ENCODE measurements at regions not wholly inside any gene's neighbourhood (a gene's known extent, or its start where the extent isn't known, plus 50 kb on each side); places are given as distances from the start of the nearest gene placed in this dataset.

DNA sequence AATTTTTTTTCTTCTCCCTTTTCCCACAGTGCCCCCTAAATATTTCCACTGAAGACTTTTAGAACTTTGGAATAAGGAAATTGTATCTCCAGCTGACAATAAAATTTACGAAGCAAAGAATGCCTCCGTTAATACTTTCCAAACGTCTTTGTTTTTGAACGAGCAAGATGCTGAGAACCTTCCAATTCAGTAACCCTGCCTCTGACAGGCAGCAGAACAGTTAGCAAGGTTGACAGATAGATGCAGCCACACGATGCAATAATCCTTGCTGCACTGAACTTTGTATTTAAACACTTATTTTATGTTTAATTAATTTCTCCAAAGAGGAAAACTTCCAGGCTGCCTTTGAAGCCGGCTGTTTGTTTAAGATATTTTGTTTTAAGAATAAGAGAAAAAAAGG lies 71.8 kb upstream of the TSHZ3 start:
- DNase-seq = no peak
- H3K9me3 ChIP-seq = no peaks in the 10 kb centered on the region
- no peaks in the 10 kb centered on the region for H3K27me3 ChIP-seq
- intact Hi-C loops (cut with DNase I; ENCODE audit: low total_unique reads) = no loop called here
- H3K36me3 ChIP-seq (ENCODE audit: low read depth, missing control alignments) = no peaks in the 10 kb centered on the region
- 42 to 46% methylated on average over 6 of the region's 6 CpGs for WGBS, 2 donors
- H3K27ac ChIP-seq = no peak overlapping the region
- TF ChIP-seq CTCF (IDR thresholded peaks at IDR 0.05) = no peak
- H3K4me1 ChIP-seq = no peaks in the 10 kb centered on the region
- H3K4me3 ChIP-seq = no peak overlapping the region

DNA sequence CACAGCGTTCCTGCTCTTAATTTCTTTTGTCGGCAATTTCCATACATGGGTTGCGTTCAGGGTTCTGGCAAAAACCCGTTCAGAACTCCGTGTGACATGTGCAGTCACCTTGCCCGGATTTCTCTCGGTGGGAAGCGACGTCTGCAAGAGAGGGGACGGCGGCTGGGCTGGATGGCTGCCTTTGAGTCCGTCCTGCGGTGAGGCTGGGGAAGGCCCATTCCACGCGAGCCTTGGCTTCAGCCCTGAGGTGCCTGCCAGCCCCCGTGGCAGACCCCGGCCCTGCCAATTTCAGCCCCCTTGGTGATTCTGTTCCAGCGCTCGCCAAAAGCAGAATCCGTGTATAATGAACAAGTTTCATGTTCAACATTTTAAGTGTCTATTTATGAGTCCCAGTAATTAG lies 72.6 kb upstream of the TSHZ3 start:
- 58 to 68% methylated on average over 15 to 20 of the region's 20 CpGs for WGBS, 2 donors
- no peak for TF ChIP-seq CTCF (IDR thresholded peaks at IDR 0.05)
- TF ChIP-seq POLR2A (IDR thresholded peaks at IDR 0.05) = no peak
- intact Hi-C loops (cut with DNase I; ENCODE audit: low total_unique reads) = no loop called here

DNA sequence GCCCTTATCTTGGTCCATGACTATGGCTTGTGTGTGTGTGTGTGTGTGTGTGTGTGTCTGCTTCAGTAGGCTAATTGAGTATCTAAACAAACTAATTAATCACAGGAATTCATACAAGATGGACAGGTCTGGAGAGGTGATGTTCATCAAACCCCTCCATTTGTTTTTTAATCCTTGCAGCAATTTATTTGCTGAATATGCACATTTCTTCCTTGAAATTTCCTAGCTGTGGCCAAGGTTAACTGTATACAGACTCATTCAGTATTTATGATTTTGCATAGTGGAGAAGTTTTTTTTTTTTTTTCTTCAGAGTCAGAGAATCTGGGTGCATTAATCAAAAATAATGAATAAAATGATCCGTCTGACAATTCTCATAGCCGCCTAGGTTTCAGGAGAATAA lies 74.7 kb upstream of the TSHZ3 start:
- Histone ChIP-seq H3K4me1 (no peaks in the 10 kb centered on the region), H3K27ac (no peak overlapping the region), H3K9me3 (no peaks in the 10 kb centered on the region), H3K36me3 (ENCODE audit: low read depth, missing control alignments) (no peaks in the 10 kb centered on the region), H3K27me3 (no peaks in the 10 kb centered on the region), H3K4me3 (no peak overlapping the region)
- DNase-seq = no peak
- intact Hi-C loops (cut with DNase I; ENCODE audit: low total_unique reads) = no loop called here
- WGBS, 2 donors = 55 to 74% methylated on average over 2 of the region's 2 CpGs
- no peak for TF ChIP-seq POLR2A (IDR thresholded peaks at IDR 0.05)
- TF ChIP-seq CTCF (IDR thresholded peaks at IDR 0.05) = no peak

More for the DNA sequence above, 72.6 kb upstream of the TSHZ3 start:
- Histone ChIP-seq H3K27ac (no peak overlapping the region), H3K9me3 (no peaks in the 10 kb centered on the region), H3K36me3 (ENCODE audit: low read depth, missing control alignments) (no peaks in the 10 kb centered on the region), H3K4me3 (no peak overlapping the region), H3K27me3 (no peaks in the 10 kb centered on the region), H3K4me1 (no peaks in the 10 kb centered on the region)
- DNase-seq = no peak

DNA sequence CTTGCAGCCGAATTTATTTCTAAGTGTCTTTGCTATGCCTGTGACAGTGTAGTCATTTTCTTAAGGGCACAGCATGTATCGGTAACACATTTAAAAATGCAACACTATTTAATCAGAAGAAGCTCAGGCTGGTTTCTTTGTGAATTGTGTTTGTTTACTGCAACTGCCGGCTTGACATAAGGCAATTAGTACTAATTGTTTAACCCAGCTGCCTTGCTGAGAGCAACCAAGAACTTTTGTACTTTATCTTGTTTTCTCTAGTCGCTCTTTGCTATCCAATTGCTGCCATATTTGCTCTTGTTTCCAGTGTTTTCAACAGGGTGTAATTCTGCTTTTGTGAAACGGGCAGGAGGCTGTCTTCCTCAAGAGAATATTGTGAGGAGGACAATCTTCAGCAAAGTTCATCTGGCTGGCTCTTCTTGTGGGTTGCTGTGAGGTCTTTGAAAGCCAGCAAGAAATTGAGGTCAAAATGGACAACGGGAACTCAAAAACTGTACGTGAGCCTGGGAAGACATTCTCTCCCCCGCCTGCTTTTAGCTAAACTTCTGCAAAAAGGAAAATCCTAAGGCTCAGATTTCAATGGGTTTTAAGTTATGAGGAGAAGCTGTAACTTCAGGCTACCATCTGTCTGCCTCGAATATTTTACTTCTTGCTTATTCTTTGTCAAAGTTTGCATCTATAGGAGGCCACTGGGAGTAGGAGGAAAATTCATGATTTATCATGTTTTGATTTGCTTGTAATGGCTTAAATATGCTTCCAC lies 75.8 kb upstream of the TSHZ3 start:
- 29 to 33% methylated on average over 9 of the region's 9 CpGs for WGBS, 2 donors

More for the DNA sequence above, 75.8 kb upstream of the TSHZ3 start:
- H3K4me1 ChIP-seq = no peaks in the 10 kb centered on the region
- intact Hi-C loops (cut with DNase I; ENCODE audit: low total_unique reads) = no loop called here
- H3K9me3 ChIP-seq = no peaks in the 10 kb centered on the region
- no peak for DNase-seq
- peak overlapping the region in 1 of 2 donors; percentile 38 for H3K27ac ChIP-seq
- no peaks in the 10 kb centered on the region for H3K36me3 ChIP-seq (ENCODE audit: low read depth, missing control alignments)
- H3K4me3 ChIP-seq = no peak overlapping the region
- TF ChIP-seq CTCF (IDR thresholded peaks at IDR 0.05) = no peak
- no peak for TF ChIP-seq POLR2A (IDR thresholded peaks at IDR 0.05)
- no peaks in the 10 kb centered on the region for H3K27me3 ChIP-seq
